22Rv1 (cell line): ENCODE measurements at regions not wholly inside any gene's neighbourhood (a gene's known extent, or its start where the extent isn't known, plus 50 kb on each side); places are given as distances from the start of the nearest gene placed in this dataset.

ENCODE experiments used
- H3K27ac ChIP-seq: fragments of 450-650 bp; 2 replicates; pipeline ENCODE4 v1.5.1; 2017
- ZFX ChIP-seq: fragments of 450-650 bp; IDR thresholded peaks from 2 replicates; pipeline ENCODE4 v1.6.1; 2017; ENCODE audit warnings: antibody characterized with exemption, borderline replicate concordance
- TF ChIP-seq, protein P1 (sequence below): fragments of 450-650 bp; IDR thresholded peaks from 2 replicates; pipeline ENCODE4 v1.5.1; 2017; ENCODE audit warnings: mild to moderate bottlenecking

GRCh38 chr16:86213437-86214205 lies 296.7 kb upstream of the FOXF1 start:
- TF ChIP-seq, protein P1, sequence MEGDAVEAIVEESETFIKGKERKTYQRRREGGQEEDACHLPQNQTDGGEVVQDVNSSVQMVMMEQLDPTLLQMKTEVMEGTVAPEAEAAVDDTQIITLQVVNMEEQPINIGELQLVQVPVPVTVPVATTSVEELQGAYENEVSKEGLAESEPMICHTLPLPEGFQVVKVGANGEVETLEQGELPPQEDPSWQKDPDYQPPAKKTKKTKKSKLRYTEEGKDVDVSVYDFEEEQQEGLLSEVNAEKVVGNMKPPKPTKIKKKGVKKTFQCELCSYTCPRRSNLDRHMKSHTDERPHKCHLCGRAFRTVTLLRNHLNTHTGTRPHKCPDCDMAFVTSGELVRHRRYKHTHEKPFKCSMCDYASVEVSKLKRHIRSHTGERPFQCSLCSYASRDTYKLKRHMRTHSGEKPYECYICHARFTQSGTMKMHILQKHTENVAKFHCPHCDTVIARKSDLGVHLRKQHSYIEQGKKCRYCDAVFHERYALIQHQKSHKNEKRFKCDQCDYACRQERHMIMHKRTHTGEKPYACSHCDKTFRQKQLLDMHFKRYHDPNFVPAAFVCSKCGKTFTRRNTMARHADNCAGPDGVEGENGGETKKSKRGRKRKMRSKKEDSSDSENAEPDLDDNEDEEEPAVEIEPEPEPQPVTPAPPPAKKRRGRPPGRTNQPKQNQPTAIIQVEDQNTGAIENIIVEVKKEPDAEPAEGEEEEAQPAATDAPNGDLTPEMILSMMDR: no peak
- TF ChIP-seq ZFX: no peak
- no peak overlapping the region for H3K27ac ChIP-seq

DNA sequence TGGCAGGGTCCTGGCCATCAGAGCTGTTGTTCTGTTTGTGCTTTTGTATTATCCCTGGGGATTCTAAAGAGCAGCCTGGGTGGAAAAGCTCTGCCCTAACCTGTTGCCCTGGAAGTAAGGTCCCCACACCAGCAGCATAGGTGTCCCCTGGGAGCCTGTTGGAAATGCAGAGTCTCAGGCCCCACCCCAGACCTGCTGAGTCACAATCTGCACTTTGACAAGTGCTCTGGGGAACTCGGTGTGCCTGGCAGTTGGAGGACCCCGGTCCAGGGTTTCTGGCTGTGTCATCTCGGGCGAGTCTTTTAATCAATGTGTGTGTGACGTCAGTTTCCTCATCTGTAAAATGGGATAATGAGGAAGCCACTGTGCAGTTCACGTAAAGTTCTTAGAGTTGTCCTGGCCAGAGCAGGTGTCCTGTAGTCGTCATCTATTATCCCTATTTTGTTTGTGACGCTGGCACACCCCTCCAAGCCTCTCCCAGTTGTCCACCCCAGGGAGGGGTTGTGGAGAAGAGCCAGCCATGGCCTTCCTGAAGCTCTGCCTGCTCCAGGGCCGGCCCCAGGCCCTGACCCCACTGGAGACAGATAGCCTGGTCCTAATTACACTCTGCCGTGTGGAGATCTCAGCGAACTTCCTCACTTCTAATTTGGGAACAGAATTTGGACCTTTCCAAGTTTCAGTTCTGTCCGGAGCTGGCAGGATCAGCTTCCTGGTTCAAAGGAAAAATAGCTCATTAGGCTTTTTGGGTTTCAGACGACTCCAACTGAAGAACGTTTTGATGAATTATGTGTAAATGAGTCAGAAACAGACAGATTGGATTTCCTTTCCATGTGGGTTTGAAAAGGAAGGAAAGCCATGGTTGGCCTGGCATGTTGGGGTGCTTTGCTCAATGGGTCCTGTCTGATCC lies 295.7 kb upstream of the FOXF1 start:
- TF ChIP-seq, protein P1: no peak
- no peak for TF ChIP-seq ZFX
- H3K27ac ChIP-seq: no peak overlapping the region

GRCh38 chr16:86215233-86215978 lies 294.9 kb upstream of the FOXF1 start:
- no peak overlapping the region for H3K27ac ChIP-seq
- TF ChIP-seq, protein P1: no peak
- TF ChIP-seq ZFX: no peak

DNA sequence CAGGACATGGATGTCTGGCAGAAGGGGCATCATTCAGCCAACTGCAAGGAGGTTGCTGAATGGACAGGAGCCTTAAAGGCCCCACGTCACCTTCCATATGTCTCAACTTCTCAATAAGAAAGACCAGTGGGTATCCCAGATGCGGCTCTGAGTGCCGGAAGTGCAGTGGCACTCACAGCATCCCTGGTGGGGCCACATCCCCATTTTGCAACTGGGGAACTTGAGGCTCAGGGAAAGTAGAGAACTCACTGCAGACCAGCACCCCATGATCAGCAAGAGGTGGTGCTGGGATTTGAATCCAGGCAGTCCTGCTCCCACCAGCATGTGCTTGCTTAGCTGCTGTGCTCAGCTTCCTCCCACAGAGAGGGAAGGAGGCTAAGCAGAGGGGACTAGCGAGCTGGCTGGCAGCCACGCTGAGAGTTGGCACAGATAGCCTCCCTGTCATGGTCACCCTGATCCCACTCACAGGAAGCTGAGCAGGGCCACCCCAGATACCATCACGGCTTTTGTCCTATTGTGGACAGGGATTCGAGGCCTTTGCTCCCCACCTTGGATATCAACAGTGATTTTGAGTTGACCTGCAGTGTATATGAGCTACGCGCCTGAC lies 294.2 kb upstream of the FOXF1 start:
- TF ChIP-seq, protein P1: no peak
- no peak for TF ChIP-seq ZFX
- no peak overlapping the region for H3K27ac ChIP-seq

GRCh38 chr16:86216591-86216990 lies 293.7 kb upstream of the FOXF1 start:
- TF ChIP-seq, protein P1: no peak
- no peak overlapping the region for H3K27ac ChIP-seq

- no peak for TF ChIP-seq ZFX
- TF ChIP-seq, protein P1: no peak
- H3K27ac ChIP-seq: no peak overlapping the region
Measured at GRCh38 chr16:86217001-86217890, 293.1 kb upstream of the FOXF1 start.
